ENCODE measurements at regions not wholly inside any gene's neighbourhood (a gene's known extent, or its start where the extent isn't known, plus 50 kb on each side); places are given as distances from the start of the nearest gene placed in this dataset.

GRCh38 chr20:21901470-21902275 is 196.2 kb downstream of the PAX1 start:
- DNase-seq (ENCODE audit: low spot score) = peak; percentile 82
- no peaks in the 10 kb centered on the region for H3K27me3 ChIP-seq
- TF ChIP-seq, protein P1, sequence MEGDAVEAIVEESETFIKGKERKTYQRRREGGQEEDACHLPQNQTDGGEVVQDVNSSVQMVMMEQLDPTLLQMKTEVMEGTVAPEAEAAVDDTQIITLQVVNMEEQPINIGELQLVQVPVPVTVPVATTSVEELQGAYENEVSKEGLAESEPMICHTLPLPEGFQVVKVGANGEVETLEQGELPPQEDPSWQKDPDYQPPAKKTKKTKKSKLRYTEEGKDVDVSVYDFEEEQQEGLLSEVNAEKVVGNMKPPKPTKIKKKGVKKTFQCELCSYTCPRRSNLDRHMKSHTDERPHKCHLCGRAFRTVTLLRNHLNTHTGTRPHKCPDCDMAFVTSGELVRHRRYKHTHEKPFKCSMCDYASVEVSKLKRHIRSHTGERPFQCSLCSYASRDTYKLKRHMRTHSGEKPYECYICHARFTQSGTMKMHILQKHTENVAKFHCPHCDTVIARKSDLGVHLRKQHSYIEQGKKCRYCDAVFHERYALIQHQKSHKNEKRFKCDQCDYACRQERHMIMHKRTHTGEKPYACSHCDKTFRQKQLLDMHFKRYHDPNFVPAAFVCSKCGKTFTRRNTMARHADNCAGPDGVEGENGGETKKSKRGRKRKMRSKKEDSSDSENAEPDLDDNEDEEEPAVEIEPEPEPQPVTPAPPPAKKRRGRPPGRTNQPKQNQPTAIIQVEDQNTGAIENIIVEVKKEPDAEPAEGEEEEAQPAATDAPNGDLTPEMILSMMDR (IDR thresholded peaks at IDR 0.05) = no peak
- no peak overlapping the region for H3K4me3 ChIP-seq
- no peaks in the 10 kb centered on the region for H3K9me3 ChIP-seq
- H3K36me3 ChIP-seq = no peaks in the 10 kb centered on the region
- no peak overlapping the region for H3K27ac ChIP-seq
- H3K4me1 ChIP-seq = no peaks in the 10 kb centered on the region

GRCh38 chr20:21900431-21900830 is 195.0 kb downstream of the PAX1 start:
- Histone ChIP-seq H3K4me1 (no peaks in the 10 kb centered on the region), H3K27ac (no peak overlapping the region), H3K4me3 (no peak overlapping the region), H3K36me3 (no peaks in the 10 kb centered on the region), H3K27me3 (no peaks in the 10 kb centered on the region), H3K9me3 (no peaks in the 10 kb centered on the region)
- TF ChIP-seq, protein P1 (IDR thresholded peaks at IDR 0.05) = no peak
- no peak for DNase-seq (ENCODE audit: low spot score)

GRCh38 chr20:21874921-21875320 is 169.5 kb downstream of the PAX1 start:
- H3K27ac ChIP-seq = no peak overlapping the region
- H3K36me3 ChIP-seq = no peaks in the 10 kb centered on the region
- no peaks in the 10 kb centered on the region for H3K9me3 ChIP-seq
- DNase-seq (ENCODE audit: low spot score) = no peak
- no peaks in the 10 kb centered on the region for H3K27me3 ChIP-seq
- TF ChIP-seq, protein P1 (IDR thresholded peaks at IDR 0.05) = no peak
- no peaks in the 10 kb centered on the region for H3K4me1 ChIP-seq
- no peak overlapping the region for H3K4me3 ChIP-seq

DNA sequence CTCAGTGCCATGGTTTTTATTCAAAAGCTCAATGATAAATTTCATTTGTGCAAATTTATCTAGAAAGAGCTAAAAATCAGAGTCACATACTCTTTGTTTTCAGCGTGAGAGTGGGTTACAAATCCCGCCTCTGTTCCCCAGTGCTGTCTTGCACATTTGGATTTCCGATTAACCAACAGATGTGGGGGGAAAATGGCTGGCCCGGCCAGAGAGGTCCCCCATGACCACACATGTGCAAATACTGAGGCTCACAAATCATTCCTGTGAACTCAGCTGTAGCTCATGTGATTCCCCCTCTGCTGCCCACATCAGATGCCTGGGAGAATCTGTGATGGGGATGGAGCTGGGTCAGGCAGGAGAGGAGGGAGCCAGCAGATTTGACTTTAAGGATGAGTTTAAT is 168.7 kb downstream of the PAX1 start:
- Histone ChIP-seq H3K4me1 (no peaks in the 10 kb centered on the region), H3K9me3 (no peaks in the 10 kb centered on the region), H3K36me3 (no peaks in the 10 kb centered on the region), H3K27ac (no peak overlapping the region), H3K4me3 (no peak overlapping the region), H3K27me3 (no peaks in the 10 kb centered on the region)
- DNase-seq (ENCODE audit: low spot score) = no peak
- TF ChIP-seq, protein P1 (IDR thresholded peaks at IDR 0.05) = no peak

- Histone ChIP-seq H3K36me3 (no peaks in the 10 kb centered on the region), H3K9me3 (no peaks in the 10 kb centered on the region), H3K27ac (no peak overlapping the region), H3K4me1 (no peaks in the 10 kb centered on the region), H3K27me3 (no peaks in the 10 kb centered on the region), H3K4me3 (no peak overlapping the region)
- no peak for DNase-seq (ENCODE audit: low spot score)
- TF ChIP-seq, protein P1 (IDR thresholded peaks at IDR 0.05) = no peak
Measured at GRCh38 chr20:21873291-21873690, 167.8 kb downstream of the PAX1 start.

- no peaks in the 10 kb centered on the region for H3K27me3 ChIP-seq
- no peaks in the 10 kb centered on the region for H3K4me1 ChIP-seq
- H3K9me3 ChIP-seq = no peaks in the 10 kb centered on the region
- no peak overlapping the region for H3K27ac ChIP-seq
- no peaks in the 10 kb centered on the region for H3K36me3 ChIP-seq
- DNase-seq (ENCODE audit: low spot score) = no peak
- H3K4me3 ChIP-seq = no peak overlapping the region
- TF ChIP-seq, protein P1 (IDR thresholded peaks at IDR 0.05) = no peak
Measured at GRCh38 chr20:21867811-21868210, 162.3 kb downstream of the PAX1 start.
